SK-N-SH treated with all-trans-retinoic acid at 6 μM for 48 hours (cell line): ENCODE measurements at regions not wholly inside any gene's neighbourhood (a gene's known extent, or its start where the extent isn't known, plus 50 kb on each side); places are given as distances from the start of the nearest gene placed in this dataset.

ENCODE experiments used
- ARNTL ChIP-seq: fragments of 450-650 bp; formaldehyde crosslinking; IDR thresholded peaks from 2 replicates; pipeline ENCODE4 v1.5.0; 2020; ENCODE audit warnings: low read depth, mild to moderate bottlenecking, moderate library complexity, borderline replicate concordance
- GLIS3 ChIP-seq: fragments of 250-450 bp; sonication (Bioruptor Pico); IDR thresholded peaks from 2 replicates; pipeline ENCODE4 v1.5.0; 2020; ENCODE audit warnings: mild to moderate bottlenecking, moderate library complexity
- PATZ1 ChIP-seq: fragments of 250-450 bp; sonication (Bioruptor Pico); IDR thresholded peaks from 2 replicates; pipeline ENCODE4 v1.8.0; 2020; ENCODE audit warnings: mild to moderate bottlenecking, moderate library complexity, borderline replicate concordance
- PPARA ChIP-seq: fragments of 250-450 bp; sonication (Bioruptor Pico); IDR thresholded peaks from 2 replicates; pipeline ENCODE4 v1.5.0; 2020; ENCODE audit warnings: mild to moderate bottlenecking, borderline replicate concordance
- TCF4 ChIP-seq: fragments of 250-450 bp; sonication (Bioruptor Pico); IDR thresholded peaks from 2 replicates; pipeline ENCODE4 v1.8.0; 2021; ENCODE audit warnings: mild to moderate bottlenecking, moderate library complexity, borderline replicate concordance
- TOX ChIP-seq: fragments of 250-450 bp; sonication (Bioruptor Pico); IDR thresholded peaks from 2 replicates; pipeline ENCODE4 v1.8.0; 2021; ENCODE audit warnings: mild to moderate bottlenecking, moderate library complexity, borderline replicate concordance
- ZFP3 ChIP-seq: fragments of 250-450 bp; sonication (Bioruptor Pico); IDR thresholded peaks from 2 replicates; pipeline ENCODE4 v1.5.0; 2020; ENCODE audit warnings: mild to moderate bottlenecking, moderate library complexity
- ZFP30 ChIP-seq: fragments of 450-650 bp; formaldehyde crosslinking; IDR thresholded peaks from 2 replicates; pipeline ENCODE4 v1.5.0; 2022; ENCODE audit warnings: mild to moderate bottlenecking, moderate library complexity
- ZNF565 ChIP-seq: fragments of 450-650 bp; formaldehyde crosslinking; conservative IDR thresholded peaks from 2 replicates; pipeline ENCODE4 v1.5.0; 2020; ENCODE audit warnings: low read depth, mild to moderate bottlenecking, moderate library complexity
- ZNF70 ChIP-seq: fragments of 450-650 bp; formaldehyde crosslinking; IDR thresholded peaks from 2 replicates; pipeline ENCODE4 v1.5.0; 2020; ENCODE audit warnings: mild to moderate bottlenecking, moderate library complexity

- TF ChIP-seq TOX (CRISPR knock-in tag) (no peak), GLIS3 (CRISPR knock-in tag) (no peak), ARNTL (CRISPR knock-in tag) (no peak), TCF4 (CRISPR knock-in tag) (no peak), ZNF70 (CRISPR knock-in tag) (no peak), ZFP3 (no peak), ZFP30 (CRISPR knock-in tag) (no peak), PATZ1 (CRISPR knock-in tag) (no peak), ZNF565 (no peak), PPARA (CRISPR knock-in tag) (no peak)
Measured at GRCh38 chr20:52654567-52654966, 317.6 kb upstream of the TSHZ2 start.
